ENCODE measurements at regions not wholly inside any gene's neighbourhood (a gene's known extent, or its start where the extent isn't known, plus 50 kb on each side); places are given as distances from the start of the nearest gene placed in this dataset.
"Not testable (repeated sequence)": the region's sequence is repeated elsewhere in the genome, so short reads cannot be mapped to it uniquely, and the experiment has no call there.

DNA sequence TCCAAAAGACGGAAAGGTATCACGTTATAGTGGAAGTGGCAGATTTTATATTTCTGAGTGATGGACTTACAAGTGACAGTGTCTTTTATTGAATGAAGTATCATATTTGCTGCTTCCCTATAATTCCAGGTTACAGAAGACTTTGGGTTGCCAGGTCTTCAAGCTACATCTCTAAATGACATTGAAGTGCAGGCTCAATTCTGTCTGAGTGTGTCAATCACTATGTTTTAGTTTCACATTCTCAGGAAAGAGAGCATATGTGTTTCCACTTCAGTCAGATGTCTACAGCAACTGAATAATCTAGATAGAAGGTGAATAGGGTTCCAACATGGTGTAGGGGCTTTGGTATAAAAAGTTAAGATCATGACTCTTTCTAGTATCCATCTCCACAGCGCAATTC is 492.7 kb upstream of the API5 start:
- no peaks in the 10 kb centered on the region for H3K9me3 ChIP-seq (ENCODE audit: low read length)
- DNase-seq (ENCODE audit: low spot score): no peak
- no peak overlapping the region for H3K27ac ChIP-seq (ENCODE audit: extremely low read length, insufficient read depth, low read length)
- ChIA-PET POLR2A (no interaction called here), CTCF (ENCODE audit: low intra/inter-chr PET ratio, low total read pairs) (no interaction called here)
- H3K9ac ChIP-seq (ENCODE audit: insufficient read depth, low read depth, low read length): no peak overlapping the region
- no peak for ATAC-seq
- TF ChIP-seq NCOR1 (IDR thresholded peaks at IDR 0.05; ENCODE audit: borderline replicate concordance, low read length) (no peak), AGO2 (optimal IDR thresholded peaks at IDR 0.05; ENCODE audit: low read depth, low read length) (no peak), SRF (IDR thresholded peaks at IDR 0.05; ENCODE audit: low read depth, low read length) (no peak), NRL (CRISPR knock-in tag; IDR thresholded peaks at IDR 0.05; ENCODE audit: borderline replicate concordance) (no peak)
- TF ChIP-seq, protein P1, sequence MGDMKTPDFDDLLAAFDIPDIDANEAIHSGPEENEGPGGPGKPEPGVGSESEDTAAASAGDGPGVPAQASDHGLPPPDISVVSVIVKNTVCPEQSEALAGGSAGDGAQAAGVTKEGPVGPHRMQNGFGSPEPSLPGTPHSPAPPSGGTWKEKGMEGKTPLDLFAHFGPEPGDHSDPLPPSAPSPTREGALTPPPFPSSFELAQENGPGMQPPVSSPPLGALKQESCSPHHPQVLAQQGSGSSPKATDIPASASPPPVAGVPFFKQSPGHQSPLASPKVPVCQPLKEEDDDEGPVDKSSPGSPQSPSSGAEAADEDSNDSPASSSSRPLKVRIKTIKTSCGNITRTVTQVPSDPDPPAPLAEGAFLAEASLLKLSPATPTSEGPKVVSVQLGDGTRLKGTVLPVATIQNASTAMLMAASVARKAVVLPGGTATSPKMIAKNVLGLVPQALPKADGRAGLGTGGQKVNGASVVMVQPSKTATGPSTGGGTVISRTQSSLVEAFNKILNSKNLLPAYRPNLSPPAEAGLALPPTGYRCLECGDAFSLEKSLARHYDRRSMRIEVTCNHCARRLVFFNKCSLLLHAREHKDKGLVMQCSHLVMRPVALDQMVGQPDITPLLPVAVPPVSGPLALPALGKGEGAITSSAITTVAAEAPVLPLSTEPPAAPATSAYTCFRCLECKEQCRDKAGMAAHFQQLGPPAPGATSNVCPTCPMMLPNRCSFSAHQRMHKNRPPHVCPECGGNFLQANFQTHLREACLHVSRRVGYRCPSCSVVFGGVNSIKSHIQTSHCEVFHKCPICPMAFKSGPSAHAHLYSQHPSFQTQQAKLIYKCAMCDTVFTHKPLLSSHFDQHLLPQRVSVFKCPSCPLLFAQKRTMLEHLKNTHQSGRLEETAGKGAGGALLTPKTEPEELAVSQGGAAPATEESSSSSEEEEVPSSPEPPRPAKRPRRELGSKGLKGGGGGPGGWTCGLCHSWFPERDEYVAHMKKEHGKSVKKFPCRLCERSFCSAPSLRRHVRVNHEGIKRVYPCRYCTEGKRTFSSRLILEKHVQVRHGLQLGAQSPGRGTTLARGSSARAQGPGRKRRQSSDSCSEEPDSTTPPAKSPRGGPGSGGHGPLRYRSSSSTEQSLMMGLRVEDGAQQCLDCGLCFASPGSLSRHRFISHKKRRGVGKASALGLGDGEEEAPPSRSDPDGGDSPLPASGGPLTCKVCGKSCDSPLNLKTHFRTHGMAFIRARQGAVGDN (CRISPR knock-in tag; IDR thresholded peaks at IDR 0.05): no peak
- no peak for FAIRE-seq
- H4K20me1 ChIP-seq (ENCODE audit: insufficient read depth, low read length): no peaks in the 10 kb centered on the region
- intact Hi-C loops (cut with micrococcal nuclease; ENCODE audit: unreplicated experiment) (no loop called here), in situ Hi-C loops (cut with HindIII; ENCODE audit: extremely low pct_ligation_motif_present, low pct_unique_long_range_greater_than_20kb) (no loop called here)
- H3K4me1 ChIP-seq (ENCODE audit: insufficient read depth, low read length): no peaks in the 10 kb centered on the region
- no peak overlapping the region for H2AFZ ChIP-seq (ENCODE audit: low read length)
- no peaks in the 10 kb centered on the region for H3K36me3 ChIP-seq (replicated peaks in 1 of 2; ENCODE audit: control insufficient read depth in 1 of 2, insufficient read depth in 2 of 2, low read length in 2 of 2)
- BruUV-seq (replicated peaks): no TSS peak
- H3K27me3 ChIP-seq (ENCODE audit: control insufficient read depth in 1 of 2, insufficient read depth in 2 of 2, low read length in 2 of 2): no peaks in the 10 kb centered on the region
- H3K4me3 ChIP-seq (replicated peaks in 1 of 3; ENCODE audit: insufficient read depth in 1 of 3, low read depth in 2 of 3, low read length in 3 of 3): no peak overlapping the region
- no peaks in the 10 kb centered on the region for H3K79me2 ChIP-seq (ENCODE audit: insufficient read depth, low read length)
- no peak overlapping the region for H3K4me2 ChIP-seq (ENCODE audit: low read depth, low read length)
- whole genome bisulfite sequencing (ENCODE audit: low lambda C conversion rate): 2% methylated on average over 3 of the region's 3 CpGs

DNA sequence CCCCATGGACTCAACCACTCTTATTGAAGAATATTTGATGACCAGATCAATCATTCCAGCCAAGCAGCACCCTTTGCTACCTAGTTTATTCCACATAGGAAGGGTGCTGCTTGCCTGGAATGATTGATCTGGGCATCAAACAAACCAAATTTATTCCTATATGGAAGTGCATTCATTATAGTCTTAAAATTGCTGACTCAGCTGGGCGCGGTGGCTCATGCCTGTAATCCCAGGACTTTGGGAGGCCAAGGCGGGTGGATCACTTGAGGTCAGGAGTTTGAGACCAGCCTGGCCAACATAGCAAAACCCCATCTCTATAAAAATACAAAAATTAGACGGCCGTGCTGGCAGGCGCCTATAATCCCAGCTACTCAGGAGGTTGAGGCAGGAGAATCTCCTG is 489.6 kb upstream of the API5 start:
- CTCF ChIA-PET (ENCODE audit: low intra/inter-chr PET ratio, low total read pairs); H3K4me2 ChIP-seq (ENCODE audit: low read depth, low read length); BruUV-seq (replicated peaks); H3K27me3 ChIP-seq (ENCODE audit: control insufficient read depth in 1 of 2, insufficient read depth in 2 of 2, low read length in 2 of 2); in situ Hi-C loops (cut with HindIII; ENCODE audit: extremely low pct_ligation_motif_present, low pct_unique_long_range_greater_than_20kb); FAIRE-seq; H3K79me2 ChIP-seq (ENCODE audit: insufficient read depth, low read length); H3K4me1 ChIP-seq (ENCODE audit: insufficient read depth, low read length); H3K36me3 ChIP-seq (replicated peaks in 1 of 2; ENCODE audit: control insufficient read depth in 1 of 2, insufficient read depth in 2 of 2, low read length in 2 of 2); H4K20me1 ChIP-seq (ENCODE audit: insufficient read depth, low read length); H3K9ac ChIP-seq (ENCODE audit: insufficient read depth, low read depth, low read length); H3K4me3 ChIP-seq (replicated peaks in 1 of 3; ENCODE audit: insufficient read depth in 1 of 3, low read depth in 2 of 3, low read length in 3 of 3); POLR2A ChIA-PET; DNase-seq (ENCODE audit: low spot score); intact Hi-C loops (cut with micrococcal nuclease; ENCODE audit: unreplicated experiment); H2AFZ ChIP-seq (ENCODE audit: low read length); H3K9me3 ChIP-seq (ENCODE audit: low read length); ATAC-seq; H3K27ac ChIP-seq (ENCODE audit: extremely low read length, insufficient read depth, low read length): not testable (repeated sequence)
- WGBS (ENCODE audit: low lambda C conversion rate): 35% methylated on average over 6 of the region's 6 CpGs
- peak; percentile 73 to 86; a peak in 3 of 4 replicates for TF ChIP-seq MAFK (conservative IDR thresholded peaks at IDR 0.05 in 1 of 2, IDR thresholded peaks at IDR 0.05 in 1 of 2; ENCODE audit: low read length in 2 of 2)
- peak; percentile 82 for TF ChIP-seq MAFF (IDR thresholded peaks at IDR 0.05; ENCODE audit: low read depth, low read length)
